ENCODE measurements at regions not wholly inside any gene's neighbourhood (a gene's known extent, or its start where the extent isn't known, plus 50 kb on each side); places are given as distances from the start of the nearest gene placed in this dataset.

GRCh38 chr6:11961923-11962322 lies 50.2 kb upstream of the HIVEP1 start:
- Histone ChIP-seq H3K9ac (ENCODE audit: insufficient read depth in 1 of 2, low read depth in 2 of 2, low read length in 2 of 2) (no peak overlapping the region), H3K4me2 (ENCODE audit: insufficient read depth, low read length) (no peak overlapping the region), H2AFZ (ENCODE audit: low read depth, low read length) (peak overlapping the region; percentile 28), H3K79me2 (ENCODE audit: control insufficient read depth, insufficient read depth, low read length) (no peaks in the 10 kb centered on the region), H3K9me3 (replicated peaks; ENCODE audit: control insufficient read depth, insufficient read depth, low read depth, low read length) (no peaks in the 10 kb centered on the region; the same call in 1 of the 2 replicates), H4K20me1 (replicated peaks; ENCODE audit: control insufficient read depth, insufficient read depth, low read length) (no peaks in the 10 kb centered on the region), H3K9me1 (ENCODE audit: control insufficient read depth, insufficient read depth, low read length) (no peaks in the 10 kb centered on the region), H3K4me1 (replicated peaks in 1 of 2; ENCODE audit: control insufficient read depth in 2 of 2, insufficient read depth in 2 of 2, low read length in 2 of 2) (no peaks in the 10 kb centered on the region; a peak in 3 of 5 replicates), H3K27me3 (ENCODE audit: control insufficient read depth in 2 of 2, insufficient read depth in 2 of 2, low read length in 2 of 2) (no peaks in the 10 kb centered on the region), H3K4me3 (no peak overlapping the region), H3K36me3 (ENCODE audit: control insufficient read depth, insufficient read depth, low read length) (no peaks in the 10 kb centered on the region), H3K27ac (ENCODE audit: extremely low read depth, low read depth, low read length) (no peak overlapping the region)
- intact Hi-C loops (cut with micrococcal nuclease): no loop called here
- BruUV-seq (replicated peaks): no TSS peak
- POLR2A ChIA-PET: interaction anchor here (1.2 kb wide), 1 partner anchor 13 kb away, joined by 4 read pairs; no protein-coding TSS in a partner anchor
- CTCF ChIA-PET (ENCODE audit: low intra/inter-chr PET ratio): no interaction called here
- no peak for FAIRE-seq
- 27% methylated on average over 4 of the region's 4 CpGs for WGBS (ENCODE audit: insufficient coverage, low coverage, missing lambda C conversion rate)
- no peak for DNase-seq (ENCODE audit: extremely low read depth in 1 of 4, low spot score in 3 of 4)
- in situ Hi-C loops (cut with MboI): no loop called here
- ATAC-seq: peak; percentile 19; the same call in 2 of the 3 replicates
- TF ChIP-seq JUND (IDR thresholded peaks at IDR 0.05; ENCODE audit: borderline replicate concordance, low read depth, low read length): 0 out of 2 replicates have a peak, but pooled peaks have one; percentile 5
- TF ChIP-seq JUND (tag; IDR thresholded peaks at IDR 0.05; ENCODE audit: borderline replicate concordance, low read depth, low read length): no peak
- no peak for TF ChIP-seq CBX3 (IDR thresholded peaks at IDR 0.05; ENCODE audit: borderline replicate concordance in 1 of 2, low read length in 2 of 2)
- TF ChIP-seq NFE2L1 (tag; IDR thresholded peaks at IDR 0.05; ENCODE audit: borderline replicate concordance, low read depth): no peak
- peak; percentile 100 for TF ChIP-seq ZNF134 (CRISPR knock-in tag; conservative IDR thresholded peaks at IDR 0.05)
- peak; percentile 79 for TF ChIP-seq FOXM1 (IDR thresholded peaks at IDR 0.05; ENCODE audit: low read depth)
- TF ChIP-seq FOXM1 (CRISPR knock-in tag; IDR thresholded peaks at IDR 0.05; ENCODE audit: low read depth): no peak
- no peak for TF ChIP-seq ZBTB43 (CRISPR knock-in tag; IDR thresholded peaks at IDR 0.05)
- peak; percentile 61 for TF ChIP-seq EGR1 (conservative IDR thresholded peaks at IDR 0.05)
- 0 out of 2 replicates have a peak, but pooled peaks have one; percentile 14 for TF ChIP-seq SMARCE1 (IDR thresholded peaks at IDR 0.05)
- TF ChIP-seq ARID1B (IDR thresholded peaks at IDR 0.05): no peak
- TF ChIP-seq ZNF408 (CRISPR knock-in tag; IDR thresholded peaks at IDR 0.05; ENCODE audit: low read depth): no peak
- TF ChIP-seq SPI1 (IDR thresholded peaks at IDR 0.05; ENCODE audit: borderline replicate concordance, low read depth, low read length): peak; percentile 88
- TF ChIP-seq CBFB (CRISPR knock-in tag; IDR thresholded peaks at IDR 0.05): no peak
- TF ChIP-seq RBM25 (IDR thresholded peaks at IDR 0.05; ENCODE audit: low read depth, low read length, severe bottlenecking): peak; percentile 73
- TF ChIP-seq CHAMP1 (IDR thresholded peaks at IDR 0.05): peak; percentile 69
- peak in 1 of 2 experiments; percentile 49; a peak in 1 of 4 replicates for TF ChIP-seq RCOR1 (IDR thresholded peaks at IDR 0.05; ENCODE audit: borderline replicate concordance in 1 of 2, low read depth in 2 of 2, low read length in 2 of 2)
- 0 out of 2 replicates have a peak, but pooled peaks have one; percentile 13 for TF ChIP-seq L3MBTL2 (IDR thresholded peaks at IDR 0.05)
- TF ChIP-seq ZNF785 (CRISPR knock-in tag; IDR thresholded peaks at IDR 0.05): no peak
- no peak for TF ChIP-seq ZNF830 (CRISPR knock-in tag; IDR thresholded peaks at IDR 0.05)
- TF ChIP-seq ZNF324 (CRISPR knock-in tag; IDR thresholded peaks at IDR 0.05): no peak
- TF ChIP-seq CBFA2T3 (IDR thresholded peaks at IDR 0.05): peak; percentile 43
- no peak for TF ChIP-seq SRF (CRISPR knock-in tag; IDR thresholded peaks at IDR 0.05)
- TF ChIP-seq CREM (IDR thresholded peaks at IDR 0.05; ENCODE audit: low read depth): no peak

Measured in K562 (cell line).